CD14-positive monocyte (primary cell): ENCODE measurements at regions not wholly inside any gene's neighbourhood (a gene's known extent, or its start where the extent isn't known, plus 50 kb on each side); places are given as distances from the start of the nearest gene placed in this dataset.

Experiments used
- DNase-seq, 3 donors: peaks; one replicate each; pipeline ENCODE4 v3.0.0-alpha.2; 2011 to 2022
- H2AFZ ChIP-seq: 2 replicates; pipeline ENCODE4 v1.6.0; 2012; ENCODE audit warnings: mild to moderate bottlenecking, low read depth, low read length, inconsistent platforms; ENCODE audit not compliant: insufficient read depth, poor library complexity, severe bottlenecking
- H3K27ac ChIP-seq, 2 donors: 1 replicate in 1 of 2; 2 replicates in 1 of 2; pipeline ENCODE4 v1.5.1; 2012 to 2013; ENCODE audit warnings: low read length in 2 of 2, control low read depth in 1 of 2, inconsistent platforms in 1 of 2, low read depth in 1 of 2, mild to moderate bottlenecking in 1 of 2
- H3K27me3 ChIP-seq, 2 donors: one replicate each; pipeline versions ENCODE4 v1.6.0 to v1.6.1; 2011 to 2013; ENCODE audit warnings: low read length in 2 of 2; ENCODE audit not compliant: control insufficient read depth in 2 of 2, insufficient read depth in 2 of 2
- H3K36me3 ChIP-seq, 2 donors: replicated peaks in 1 of 2; 1 replicate in 1 of 2; 2 replicates in 1 of 2; pipeline versions ENCODE4 v1.5.1 to v1.6.1; 2012 to 2013; ENCODE audit warnings: low read length in 2 of 2, control low read depth in 1 of 2, inconsistent platforms in 1 of 2, mild to moderate bottlenecking in 1 of 2; ENCODE audit not compliant: insufficient read depth in 2 of 2, control insufficient read depth in 1 of 2
- H3K4me1 ChIP-seq, 2 donors: 1 replicate in 1 of 2; 2 replicates in 1 of 2; pipeline versions ENCODE4 v1.5.1 to v1.6.1; 2012 to 2013; ENCODE audit warnings: low read length in 2 of 2, control low read depth in 1 of 2, inconsistent platforms in 1 of 2, mild to moderate bottlenecking in 1 of 2, moderate library complexity in 1 of 2; ENCODE audit not compliant: insufficient read depth in 2 of 2, control insufficient read depth in 1 of 2
- H3K4me2 ChIP-seq: replicated peaks from 2 replicates; pipeline ENCODE3; 2012; ENCODE audit warnings: low read length, moderate library complexity, mild to moderate bottlenecking; ENCODE audit not compliant: poor library complexity, severe bottlenecking; ENCODE audit errors: extremely low read depth
- H3K4me3 ChIP-seq, 3 experiments: fragments of 200-600 bp in 1 of 3; sonication (generic) in 1 of 3; replicated peaks in 1 of 3; 1 replicate in 2 of 3; 2 replicates in 1 of 3; pipeline ENCODE4 v1.5.1; 2011 to 2013; ENCODE audit warnings: low read length in 3 of 3, mild to moderate bottlenecking in 3 of 3, control low read depth in 2 of 3, low read depth in 2 of 3, inconsistent platforms in 1 of 3, moderate library complexity in 1 of 3
- H3K79me2 ChIP-seq: 2 replicates; pipeline ENCODE4 v1.6.0; 2012; ENCODE audit warnings: mild to moderate bottlenecking, control low read depth, inconsistent platforms, low read length, moderate library complexity; ENCODE audit not compliant: insufficient read depth
- H3K9ac ChIP-seq: 2 replicates; pipeline ENCODE4 v1.6.0; 2017; ENCODE audit warnings: low read length, mild to moderate bottlenecking; ENCODE audit not compliant: insufficient read depth, poor library complexity, severe bottlenecking
- H3K9me3 ChIP-seq, 2 donors: replicated peaks in 1 of 2; 1 replicate in 1 of 2; 2 replicates in 1 of 2; pipeline versions ENCODE4 v1.5.1 to v1.6.1; 2012 to 2013; ENCODE audit warnings: low read length in 2 of 2, control low read depth in 1 of 2; ENCODE audit not compliant: control insufficient read depth in 1 of 2, insufficient read depth in 1 of 2
- H4K20me1 ChIP-seq: 2 replicates; pipeline ENCODE4 v1.6.0; 2012; ENCODE audit warnings: mild to moderate bottlenecking, low read length, control low read depth, moderate library complexity; ENCODE audit not compliant: insufficient read depth
- H3K27ac Mint-ChIP-seq, 7 donors: one replicate each; pipeline ENCODE4 v1.8.0; 2020; ENCODE audit warnings: mild to moderate bottlenecking in 7 of 7, mixed read lengths in 7 of 7, moderate library complexity in 6 of 7, inconsistent platforms in 2 of 7
- H3K27me3 Mint-ChIP-seq, 3 donors: one replicate each; pipeline ENCODE4 v1.8.0; 2021 to 2022; ENCODE audit warnings: low read depth in 3 of 3, mild to moderate bottlenecking in 3 of 3, mixed read lengths in 3 of 3, moderate library complexity in 3 of 3, inconsistent platforms in 1 of 3
- H3K36me3 Mint-ChIP-seq, 2 donors: one replicate each; pipeline ENCODE4 v1.8.0; 2020; ENCODE audit warnings: mixed read lengths in 2 of 2, inconsistent platforms in 1 of 2, mild to moderate bottlenecking in 1 of 2
- H3K4me1 Mint-ChIP-seq: one replicate; pipeline ENCODE4 v1.8.0; 2020; ENCODE audit warnings: mild to moderate bottlenecking, mixed read lengths
- H3K4me3 Mint-ChIP-seq, 2 donors: one replicate each; pipeline ENCODE4 v1.8.0; 2020; ENCODE audit warnings: mild to moderate bottlenecking in 2 of 2, mixed read lengths in 2 of 2, moderate library complexity in 1 of 2
- H3K9me3 Mint-ChIP-seq, 7 donors: one replicate each; pipeline ENCODE4 v1.8.0; 2020 to 2022; ENCODE audit warnings: mixed read lengths in 7 of 7, mild to moderate bottlenecking in 6 of 7, moderate library complexity in 6 of 7, inconsistent platforms in 2 of 7
- WGBS: methylation state at CpG from one replicate; pipeline ENCODE4 v1.1.5; 2013; ENCODE audit warnings: missing lambda C conversion rate; ENCODE audit not compliant: insufficient coverage; 5-methylcytosine and 5-hydroxymethylcytosine counted together
- intact Hi-C, 2 donors: fragments of 100-400 bp; cut with micrococcal nuclease; formaldehyde crosslinking; loops; one replicate each; pipeline versions ENCODE4 v1.15.0 to v1.15.1; 2023
- TF ChIP-seq, protein P1 (sequence below): fragments of 200-600 bp; IDR thresholded peaks from one replicate; pipeline ENCODE4 v1.8.0; 2022; ENCODE audit warnings: antibody characterized with exemption, mild to moderate bottlenecking

DNA sequence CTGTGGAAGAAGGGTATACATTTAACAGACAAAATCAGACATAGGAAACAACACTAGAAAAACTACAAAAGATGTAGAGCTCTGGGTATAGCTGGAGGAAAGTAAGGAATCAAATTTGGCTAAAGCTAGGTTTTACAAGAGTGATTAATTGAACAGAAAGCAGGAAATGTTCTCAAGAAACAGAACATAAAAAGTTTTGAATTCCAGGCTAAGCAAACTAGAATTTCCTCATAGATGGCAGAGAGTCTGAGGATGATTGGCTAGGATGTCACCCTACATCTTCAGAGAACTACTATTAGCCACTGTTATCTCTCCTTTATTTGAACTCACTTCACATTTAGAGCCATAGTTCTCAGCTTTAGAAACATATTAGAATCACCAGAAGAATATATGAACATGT lies 502.1 kb upstream of the PAPPA start:
- no peaks in the 10 kb centered on the region for H3K36me3 Mint-ChIP-seq
- H3K9ac ChIP-seq = no peak overlapping the region
- H4K20me1 ChIP-seq = no peaks in the 10 kb centered on the region
- no peak overlapping the region for H3K27ac ChIP-seq
- no peak overlapping the region for H3K4me2 ChIP-seq
- DNase-seq = no peak
- no peaks in the 10 kb centered on the region for H3K4me1 ChIP-seq
- H3K79me2 ChIP-seq = no peaks in the 10 kb centered on the region
- intact Hi-C loops = no loop called here
- H3K9me3 Mint-ChIP-seq = peaks cover 0 to 4% (median 0%) of the 10 kb centered on the region in 7 donors
- H3K4me3 ChIP-seq = no peak overlapping the region
- H3K27me3 ChIP-seq = no peaks in the 10 kb centered on the region
- no peaks in the 10 kb centered on the region for H3K36me3 ChIP-seq
- no peak overlapping the region for H2AFZ ChIP-seq
- TF ChIP-seq, protein P1, sequence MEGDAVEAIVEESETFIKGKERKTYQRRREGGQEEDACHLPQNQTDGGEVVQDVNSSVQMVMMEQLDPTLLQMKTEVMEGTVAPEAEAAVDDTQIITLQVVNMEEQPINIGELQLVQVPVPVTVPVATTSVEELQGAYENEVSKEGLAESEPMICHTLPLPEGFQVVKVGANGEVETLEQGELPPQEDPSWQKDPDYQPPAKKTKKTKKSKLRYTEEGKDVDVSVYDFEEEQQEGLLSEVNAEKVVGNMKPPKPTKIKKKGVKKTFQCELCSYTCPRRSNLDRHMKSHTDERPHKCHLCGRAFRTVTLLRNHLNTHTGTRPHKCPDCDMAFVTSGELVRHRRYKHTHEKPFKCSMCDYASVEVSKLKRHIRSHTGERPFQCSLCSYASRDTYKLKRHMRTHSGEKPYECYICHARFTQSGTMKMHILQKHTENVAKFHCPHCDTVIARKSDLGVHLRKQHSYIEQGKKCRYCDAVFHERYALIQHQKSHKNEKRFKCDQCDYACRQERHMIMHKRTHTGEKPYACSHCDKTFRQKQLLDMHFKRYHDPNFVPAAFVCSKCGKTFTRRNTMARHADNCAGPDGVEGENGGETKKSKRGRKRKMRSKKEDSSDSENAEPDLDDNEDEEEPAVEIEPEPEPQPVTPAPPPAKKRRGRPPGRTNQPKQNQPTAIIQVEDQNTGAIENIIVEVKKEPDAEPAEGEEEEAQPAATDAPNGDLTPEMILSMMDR = no peak
- no peaks in the 10 kb centered on the region for H3K9me3 ChIP-seq
- H3K27ac Mint-ChIP-seq = no peak overlapping the region
- no peaks in the 10 kb centered on the region for H3K4me1 Mint-ChIP-seq
- H3K4me3 Mint-ChIP-seq = no peak overlapping the region
- H3K27me3 Mint-ChIP-seq = no peaks in the 10 kb centered on the region

DNA sequence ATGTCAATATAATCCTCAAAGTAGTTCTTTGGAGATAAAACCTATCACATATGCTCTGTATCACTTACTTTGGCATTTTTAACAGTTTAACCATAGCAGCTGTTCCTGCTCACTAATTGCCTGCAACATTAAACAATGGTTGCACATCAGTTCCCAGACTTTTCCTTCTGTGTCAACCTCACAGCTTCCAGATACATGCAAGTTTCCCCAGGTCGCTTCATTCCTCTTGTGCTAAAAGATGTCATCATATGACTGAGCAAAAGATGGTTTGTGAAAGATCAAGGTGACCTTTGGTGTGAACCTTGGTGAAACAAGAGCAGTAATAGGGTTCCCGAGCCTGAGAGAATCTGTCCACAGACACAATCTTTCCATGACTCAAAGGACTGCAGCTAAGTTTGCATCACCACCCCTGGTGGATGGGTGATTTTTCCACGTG lies 500.4 kb upstream of the PAPPA start:
- H3K9me3 ChIP-seq = no peaks in the 10 kb centered on the region
- WGBS = no CpG with 5 or more reads among the region's 3 CpGs
- H3K4me3 ChIP-seq = no peak overlapping the region
- H3K36me3 Mint-ChIP-seq = no peaks in the 10 kb centered on the region
- H3K36me3 ChIP-seq = no peaks in the 10 kb centered on the region
- no peaks in the 10 kb centered on the region for H3K79me2 ChIP-seq
- no peak overlapping the region for H3K4me3 Mint-ChIP-seq
- DNase-seq = no peak
- H3K27me3 Mint-ChIP-seq = no peaks in the 10 kb centered on the region
- no peak overlapping the region for H3K27ac ChIP-seq
- no peak overlapping the region for H3K4me2 ChIP-seq
- no peak overlapping the region for H2AFZ ChIP-seq
- intact Hi-C loops = no loop called here
- H3K9ac ChIP-seq = no peak overlapping the region
- TF ChIP-seq, protein P1 = no peak
- peaks cover 0 to 1% (median 0%) of the 10 kb centered on the region in 7 donors for H3K9me3 Mint-ChIP-seq
- no peaks in the 10 kb centered on the region for H3K4me1 Mint-ChIP-seq
- no peaks in the 10 kb centered on the region for H3K4me1 ChIP-seq
- H3K27ac Mint-ChIP-seq = no peak overlapping the region
- no peaks in the 10 kb centered on the region for H4K20me1 ChIP-seq
- H3K27me3 ChIP-seq = no peaks in the 10 kb centered on the region
